ENCODE measurements at regions not wholly inside any gene's neighbourhood (a gene's known extent, or its start where the extent isn't known, plus 50 kb on each side); places are given as distances from the start of the nearest gene placed in this dataset.
"Not testable (repeated sequence)": the region's sequence is repeated elsewhere in the genome, so short reads cannot be mapped to it uniquely, and the experiment has no call there.

GRCh38 chrX:45811326-45811725, 610.6 kb upstream of the DIPK2B start:
- no peaks in the 10 kb centered on the region for H3K36me3 Mint-ChIP-seq (ENCODE audit: low read depth)
- no peak overlapping the region for H3K27ac Mint-ChIP-seq

GRCh38 chrX:45807572-45808425, 607.1 kb upstream of the DIPK2B start:
- H3K27me3 Mint-ChIP-seq, result peaks cover 2% of the 10 kb centered on the region
- peaks cover 45% of the 10 kb centered on the region for H3K4me1 Mint-ChIP-seq (ENCODE audit: low read depth)
- no peak overlapping the region for H3K27ac Mint-ChIP-seq
- H3K36me3 Mint-ChIP-seq (ENCODE audit: low read depth), result no peaks in the 10 kb centered on the region
- intact Hi-C loops (cut with micrococcal nuclease), result loop anchor here (5.0 to 10.0 kb wide), 2 partner anchors 35 to 53 kb away; no protein-coding TSS in a partner anchor
- no peak overlapping the region for H3K4me3 Mint-ChIP-seq
- H3K9me3 Mint-ChIP-seq, result no peaks in the 10 kb centered on the region

More at GRCh38 chrX:45811326-45811725, 610.6 kb upstream of the DIPK2B start:
- H3K9me3 Mint-ChIP-seq, result no peaks in the 10 kb centered on the region
- no peak overlapping the region for H3K4me3 Mint-ChIP-seq
- intact Hi-C loops (cut with micrococcal nuclease), result no loop called here
- no peaks in the 10 kb centered on the region for H3K27me3 Mint-ChIP-seq
- H3K4me1 Mint-ChIP-seq (ENCODE audit: low read depth), result peaks cover 29% of the 10 kb centered on the region

GRCh38 chrX:45806410-45807121, 605.9 kb upstream of the DIPK2B start:
- Mint-ChIP-seq H3K4me3 (peak overlapping the region; percentile 45), H3K27ac (no peak overlapping the region), H3K36me3 (ENCODE audit: low read depth) (no peaks in the 10 kb centered on the region), H3K27me3 (peaks cover 2% of the 10 kb centered on the region), H3K4me1 (ENCODE audit: low read depth) (peaks cover 45% of the 10 kb centered on the region), H3K9me3 (no peaks in the 10 kb centered on the region)
- intact Hi-C loops (cut with micrococcal nuclease), result loop anchor here (5.0 to 10.0 kb wide), 2 partner anchors 34 to 52 kb away; no protein-coding TSS in a partner anchor

- Mint-ChIP-seq H3K4me1 (ENCODE audit: low read depth) (peaks cover 43% of the 10 kb centered on the region), H3K36me3 (ENCODE audit: low read depth) (no peaks in the 10 kb centered on the region), H3K27ac (no peak overlapping the region), H3K4me3 (no peak overlapping the region), H3K9me3 (no peaks in the 10 kb centered on the region), H3K27me3 (peaks cover 2% of the 10 kb centered on the region)
- intact Hi-C loops (cut with micrococcal nuclease), result loop anchor here (5.0 to 10.0 kb wide), 2 partner anchors 48 to 49 kb away; no protein-coding TSS in a partner anchor
Observed at GRCh38 chrX:45804276-45804675, 603.6 kb upstream of the DIPK2B start.

- no peak overlapping the region for H3K4me3 Mint-ChIP-seq
- H3K36me3 Mint-ChIP-seq (ENCODE audit: low read depth), result no peaks in the 10 kb centered on the region
- H3K27ac Mint-ChIP-seq, result no peak overlapping the region
- no peaks in the 10 kb centered on the region for H3K9me3 Mint-ChIP-seq
- H3K27me3 Mint-ChIP-seq, result peaks cover 5% of the 10 kb centered on the region
- intact Hi-C loops (cut with micrococcal nuclease), result loop anchor here (5.0 to 10.0 kb wide), 2 partner anchors 49 kb away; no protein-coding TSS in a partner anchor
- H3K4me1 Mint-ChIP-seq (ENCODE audit: low read depth), result peaks cover 39% of the 10 kb centered on the region
Observed at GRCh38 chrX:45803383-45803921, 602.8 kb upstream of the DIPK2B start.

GRCh38 chrX:45801554-45801953, 600.9 kb upstream of the DIPK2B start:
- no peak overlapping the region for H3K27ac Mint-ChIP-seq
- H3K36me3 Mint-ChIP-seq (ENCODE audit: low read depth), result no peaks in the 10 kb centered on the region
- H3K27me3 Mint-ChIP-seq, result peaks cover 5% of the 10 kb centered on the region
- no peaks in the 10 kb centered on the region for H3K9me3 Mint-ChIP-seq
- peaks cover 23% of the 10 kb centered on the region for H3K4me1 Mint-ChIP-seq (ENCODE audit: low read depth)
- intact Hi-C loops (cut with micrococcal nuclease), result loop anchor here (2.0 to 10.0 kb wide), 3 partner anchors 47 to 607 kb away; no protein-coding TSS in a partner anchor
- no peak overlapping the region for H3K4me3 Mint-ChIP-seq

GRCh38 chrX:45800746-45801453, 600.2 kb upstream of the DIPK2B start:
- H3K4me3 Mint-ChIP-seq; H3K9me3 Mint-ChIP-seq; H3K27me3 Mint-ChIP-seq; H3K36me3 Mint-ChIP-seq (ENCODE audit: low read depth); H3K27ac Mint-ChIP-seq: not testable (repeated sequence)
- intact Hi-C loops (cut with micrococcal nuclease), result loop anchor here (2.0 to 10.0 kb wide), 3 partner anchors 46 to 608 kb away; no protein-coding TSS in a partner anchor
- peaks cover 21% of the 10 kb centered on the region for H3K4me1 Mint-ChIP-seq (ENCODE audit: low read depth)

- Mint-ChIP-seq H3K27ac (no peak overlapping the region), H3K27me3 (peaks cover 2% of the 10 kb centered on the region), H3K9me3 (no peaks in the 10 kb centered on the region), H3K36me3 (ENCODE audit: low read depth) (no peaks in the 10 kb centered on the region), H3K4me3 (no peak overlapping the region), H3K4me1 (ENCODE audit: low read depth) (peaks cover 14% of the 10 kb centered on the region)
- intact Hi-C loops (cut with micrococcal nuclease), result no loop called here
Observed at GRCh38 chrX:45799576-45799975, 598.9 kb upstream of the DIPK2B start.

- Mint-ChIP-seq H3K27me3 (peaks cover 4% of the 10 kb centered on the region), H3K36me3 (ENCODE audit: low read depth) (no peaks in the 10 kb centered on the region), H3K4me3 (no peak overlapping the region), H3K27ac (no peak overlapping the region), H3K4me1 (ENCODE audit: low read depth) (peaks cover 5% of the 10 kb centered on the region), H3K9me3 (no peaks in the 10 kb centered on the region)
- intact Hi-C loops (cut with micrococcal nuclease), result no loop called here
Observed at GRCh38 chrX:45795546-45795945, 594.9 kb upstream of the DIPK2B start.

- intact Hi-C loops (cut with micrococcal nuclease), result no loop called here
- peaks cover 4% of the 10 kb centered on the region for H3K27me3 Mint-ChIP-seq
- peaks cover 5% of the 10 kb centered on the region for H3K4me1 Mint-ChIP-seq (ENCODE audit: low read depth)
- H3K27ac Mint-ChIP-seq, result no peak overlapping the region
- no peaks in the 10 kb centered on the region for H3K36me3 Mint-ChIP-seq (ENCODE audit: low read depth)
- H3K9me3 Mint-ChIP-seq, result no peaks in the 10 kb centered on the region
- no peak overlapping the region for H3K4me3 Mint-ChIP-seq
Observed at GRCh38 chrX:45794995-45795337, 594.3 kb upstream of the DIPK2B start.

- H3K9me3 Mint-ChIP-seq, result no peaks in the 10 kb centered on the region
- no peak overlapping the region for H3K27ac Mint-ChIP-seq
- no peaks in the 10 kb centered on the region for H3K36me3 Mint-ChIP-seq (ENCODE audit: low read depth)
- peaks cover 4% of the 10 kb centered on the region for H3K27me3 Mint-ChIP-seq
- H3K4me3 Mint-ChIP-seq, result no peak overlapping the region
- peaks cover 5% of the 10 kb centered on the region for H3K4me1 Mint-ChIP-seq (ENCODE audit: low read depth)
- intact Hi-C loops (cut with micrococcal nuclease), result no loop called here
Observed at GRCh38 chrX:45794323-45794994, 593.8 kb upstream of the DIPK2B start.

- no peaks in the 10 kb centered on the region for H3K9me3 Mint-ChIP-seq
- H3K27ac Mint-ChIP-seq, result no peak overlapping the region
- H3K27me3 Mint-ChIP-seq, result peaks cover 18% of the 10 kb centered on the region
- intact Hi-C loops (cut with micrococcal nuclease), result no loop called here
- no peak overlapping the region for H3K4me3 Mint-ChIP-seq
- no peaks in the 10 kb centered on the region for H3K36me3 Mint-ChIP-seq (ENCODE audit: low read depth)
- H3K4me1 Mint-ChIP-seq (ENCODE audit: low read depth), result peaks cover 9% of the 10 kb centered on the region
Observed at GRCh38 chrX:45788941-45789348, 588.3 kb upstream of the DIPK2B start.

- H3K36me3 Mint-ChIP-seq (ENCODE audit: low read depth), result no peaks in the 10 kb centered on the region
- H3K9me3 Mint-ChIP-seq, result no peaks in the 10 kb centered on the region
- intact Hi-C loops (cut with micrococcal nuclease), result no loop called here
- no peak overlapping the region for H3K4me3 Mint-ChIP-seq
- peaks cover 18% of the 10 kb centered on the region for H3K27me3 Mint-ChIP-seq
- H3K4me1 Mint-ChIP-seq (ENCODE audit: low read depth), result peaks cover 9% of the 10 kb centered on the region
- H3K27ac Mint-ChIP-seq, result no peak overlapping the region
Observed at GRCh38 chrX:45788315-45788714, 587.6 kb upstream of the DIPK2B start.
